ENCODE measurements at regions not wholly inside any gene's neighbourhood (a gene's known extent, or its start where the extent isn't known, plus 50 kb on each side); places are given as distances from the start of the nearest gene placed in this dataset.

DNA sequence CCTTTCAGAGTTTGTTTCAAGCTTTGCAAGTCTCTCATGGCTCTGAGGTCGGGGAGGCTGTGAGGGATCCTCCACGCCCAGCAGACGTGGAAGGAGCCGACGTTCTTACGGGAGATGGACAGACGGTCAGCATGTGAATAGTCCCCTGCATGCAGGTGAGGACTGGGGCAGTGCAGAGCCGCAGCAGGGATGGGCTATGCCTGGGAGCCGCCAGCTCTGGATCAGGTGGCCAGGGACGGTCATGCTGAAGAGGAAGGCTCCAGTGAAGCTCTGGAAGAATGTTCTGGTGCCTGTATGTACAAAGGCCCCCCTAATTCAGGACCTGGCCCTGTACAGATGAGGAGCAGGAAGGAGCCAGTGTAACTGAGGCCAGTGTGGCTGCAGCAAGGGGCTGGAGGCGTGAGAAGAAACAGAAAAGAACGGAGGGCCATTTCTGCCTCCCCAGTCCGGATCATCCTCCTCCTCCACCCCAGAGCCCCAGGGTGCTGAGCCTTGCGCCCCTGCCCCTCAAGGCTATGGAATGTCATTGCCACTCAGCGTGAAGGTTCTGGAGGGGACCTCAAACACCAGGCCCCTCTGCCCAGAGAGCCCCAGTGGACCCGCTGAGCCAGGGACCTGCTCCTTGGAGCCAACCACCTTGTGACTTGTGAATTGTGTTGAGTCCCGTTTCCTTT is 96.8 kb upstream of the DIO3 start:
- no peak for DNase-seq

DNA sequence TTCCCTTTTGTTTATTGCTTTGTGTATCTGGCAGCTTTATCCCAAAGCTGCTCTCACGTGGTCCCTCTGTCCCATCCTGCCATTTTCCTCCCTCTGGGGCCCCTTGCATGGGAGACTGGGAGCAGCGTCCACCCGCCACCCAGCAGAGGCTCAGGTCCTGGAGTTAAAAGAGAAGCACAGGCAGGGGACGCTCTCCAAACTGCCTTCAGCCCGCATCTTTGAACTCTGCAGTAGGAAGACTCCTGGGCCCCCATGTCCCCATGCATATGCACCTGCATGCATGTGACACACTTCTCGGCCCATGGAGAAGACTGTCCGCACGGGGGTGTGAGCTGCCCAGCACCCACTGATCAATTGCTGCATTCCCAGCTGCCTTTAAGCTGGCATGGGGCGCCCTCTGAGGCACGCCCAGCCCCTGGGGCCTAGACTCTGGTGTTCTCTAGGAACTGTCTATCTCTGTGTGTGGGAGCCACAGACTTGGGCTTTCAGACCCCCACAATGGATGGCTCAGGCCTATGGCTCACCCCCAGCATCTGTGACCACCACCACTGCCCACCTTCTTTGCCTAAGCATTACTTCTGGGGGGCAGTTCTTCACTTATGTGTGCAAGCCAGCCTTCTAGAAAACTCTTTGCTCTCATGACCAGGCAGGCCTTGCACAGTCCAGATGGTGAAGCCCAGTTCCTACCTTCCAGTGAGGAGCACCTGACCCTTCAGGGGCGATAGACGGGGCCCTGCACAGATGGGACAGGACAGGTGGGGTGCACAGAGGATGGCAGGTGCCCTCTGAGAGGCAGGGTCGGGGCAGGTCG is 96.1 kb upstream of the DIO3 start:
- DNase-seq, result no peak

DNA sequence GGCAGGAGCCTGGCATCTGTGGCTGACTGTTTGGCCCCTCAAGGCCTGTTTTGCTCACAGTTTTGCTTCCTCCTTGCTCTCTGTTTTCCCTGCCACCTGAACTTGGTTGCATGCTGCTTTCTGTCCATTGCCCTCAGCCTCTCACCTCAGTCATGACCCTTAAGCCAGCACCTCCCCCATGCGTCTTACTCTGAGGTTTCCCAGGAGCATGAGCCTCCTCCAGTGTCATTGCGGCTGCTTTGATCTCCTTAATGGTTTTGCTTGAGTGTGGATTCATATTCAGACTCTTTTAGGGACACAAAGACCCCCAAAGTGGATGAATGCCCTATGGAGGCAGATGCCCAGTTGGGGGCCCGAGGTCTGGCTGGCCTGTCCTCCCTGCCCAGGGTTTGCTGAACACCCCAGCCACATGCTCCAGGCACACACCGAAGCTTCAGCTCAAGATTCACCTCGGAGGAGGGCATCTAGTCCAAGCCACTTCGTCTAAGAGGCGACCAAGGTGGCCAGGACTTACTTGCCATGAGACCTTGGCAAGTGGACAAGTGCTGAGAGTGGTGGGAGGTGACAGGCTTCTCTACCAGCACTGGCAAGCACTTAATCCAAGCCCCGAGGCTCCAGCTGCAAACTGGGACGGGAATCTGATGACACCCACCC is 95.4 kb upstream of the DIO3 start:
- no peak for DNase-seq

DNA sequence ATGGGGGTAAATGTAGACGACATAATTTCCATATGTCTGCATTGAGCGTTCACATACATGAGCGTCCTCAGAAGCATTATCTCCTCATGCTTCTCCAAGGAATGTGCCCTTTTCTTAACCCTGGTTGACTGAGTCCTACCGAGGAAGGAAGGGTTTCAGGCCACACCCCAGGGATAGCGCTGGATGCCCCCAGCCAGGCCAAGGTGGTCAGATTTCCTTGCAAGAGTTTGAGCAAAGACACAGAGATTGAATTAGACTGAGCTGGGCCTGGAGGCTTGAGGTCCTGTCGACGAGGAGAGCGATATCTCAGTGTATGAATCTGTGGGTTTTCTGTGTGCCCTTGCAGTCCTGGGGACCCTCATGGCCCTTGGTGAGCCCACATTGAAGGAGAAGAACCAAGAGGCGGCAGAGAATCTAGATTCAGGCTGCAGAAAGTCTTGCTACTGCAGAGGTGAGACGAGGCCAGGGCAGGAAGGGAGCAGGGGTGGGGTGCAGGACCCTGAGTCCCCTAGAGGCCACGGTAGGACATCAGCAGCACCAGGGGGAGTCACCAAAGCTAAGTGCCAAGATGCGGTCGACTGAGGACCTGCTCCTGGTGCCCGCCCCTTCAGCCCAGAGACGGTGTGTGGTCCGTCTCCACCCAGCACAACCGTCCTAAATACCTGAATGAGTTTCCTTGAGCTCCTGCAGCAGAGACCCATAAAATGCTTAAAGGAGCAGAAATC is 94.7 kb upstream of the DIO3 start:
- DNase-seq, result no peak

DNA sequence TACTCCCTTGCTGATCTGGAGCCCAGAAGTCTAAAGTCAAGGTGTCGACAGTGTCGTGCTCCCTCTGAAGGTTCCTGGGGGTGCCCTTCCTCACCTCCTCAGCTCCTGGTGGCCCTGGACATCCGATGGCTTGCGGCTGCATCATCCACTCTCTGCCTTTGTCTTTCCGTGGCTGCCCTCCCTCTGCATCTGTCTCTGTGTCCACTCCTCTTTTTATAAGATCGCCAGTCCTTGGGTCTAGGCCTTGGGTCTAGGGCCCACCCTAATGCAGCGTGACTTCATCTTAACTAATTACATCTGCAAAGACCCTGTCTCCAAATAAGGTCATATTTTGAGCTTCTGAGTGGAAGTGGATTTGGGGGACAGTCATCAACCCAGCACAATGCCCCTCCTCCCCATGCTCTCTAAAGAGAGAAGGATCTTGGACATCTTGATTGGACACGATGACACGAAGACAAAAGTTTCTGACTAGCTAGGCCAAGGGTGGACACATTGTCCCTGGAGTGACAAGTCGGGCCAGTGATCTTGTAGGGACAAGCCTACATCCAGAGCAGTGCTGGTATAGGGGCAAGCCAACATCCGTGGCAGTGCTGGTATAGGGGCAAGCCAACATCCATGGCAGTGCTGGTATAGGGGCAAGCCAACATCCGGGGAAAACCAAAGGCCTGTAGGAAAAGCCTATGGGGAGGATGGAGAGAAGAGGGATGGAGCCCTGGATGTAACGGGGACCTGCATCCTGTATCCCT is 93.9 kb upstream of the DIO3 start:
- DNase-seq, result no peak

DNA sequence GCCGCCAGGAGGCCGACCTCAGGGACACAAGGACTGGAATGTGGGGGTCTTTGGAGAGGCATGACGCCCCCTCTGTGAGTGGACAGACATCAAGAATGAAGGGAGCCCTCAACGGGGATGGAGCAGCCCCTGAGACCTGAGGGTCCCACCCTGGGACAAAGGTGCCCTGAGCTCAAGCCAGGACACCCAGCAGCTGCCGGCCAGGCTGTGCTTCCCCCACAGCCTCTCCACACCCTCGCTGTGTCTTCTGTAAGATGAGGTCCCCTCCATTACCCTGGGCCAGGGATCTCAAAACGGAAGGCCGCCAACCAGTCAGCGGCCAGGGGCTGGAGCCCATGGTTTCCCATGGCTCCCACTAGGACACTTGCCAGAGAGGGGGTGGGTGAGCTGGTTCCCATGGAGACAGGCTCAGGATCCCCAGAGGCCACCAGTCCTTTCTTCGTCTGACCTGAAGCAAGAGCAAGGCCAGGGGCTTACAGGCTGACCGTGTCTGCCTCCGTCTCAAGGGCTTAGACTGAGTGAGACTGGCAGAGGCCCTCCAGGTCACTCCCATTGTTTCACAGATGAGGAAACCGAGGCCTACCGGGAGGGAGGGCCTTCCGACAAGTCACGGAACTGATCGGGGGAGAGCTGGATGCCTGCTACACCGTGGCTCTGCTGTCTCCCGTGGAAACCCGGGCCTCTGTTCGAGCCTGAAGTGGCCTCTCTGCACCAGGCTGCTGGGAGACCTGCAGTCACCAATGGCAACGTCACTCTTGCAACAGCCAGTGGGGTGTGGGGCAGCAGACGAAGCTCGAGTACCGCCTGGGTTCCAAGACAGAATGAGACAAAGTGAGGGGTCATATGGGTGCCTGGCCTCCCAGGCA is 91.7 kb upstream of the DIO3 start:
- no peak for DNase-seq

DNA sequence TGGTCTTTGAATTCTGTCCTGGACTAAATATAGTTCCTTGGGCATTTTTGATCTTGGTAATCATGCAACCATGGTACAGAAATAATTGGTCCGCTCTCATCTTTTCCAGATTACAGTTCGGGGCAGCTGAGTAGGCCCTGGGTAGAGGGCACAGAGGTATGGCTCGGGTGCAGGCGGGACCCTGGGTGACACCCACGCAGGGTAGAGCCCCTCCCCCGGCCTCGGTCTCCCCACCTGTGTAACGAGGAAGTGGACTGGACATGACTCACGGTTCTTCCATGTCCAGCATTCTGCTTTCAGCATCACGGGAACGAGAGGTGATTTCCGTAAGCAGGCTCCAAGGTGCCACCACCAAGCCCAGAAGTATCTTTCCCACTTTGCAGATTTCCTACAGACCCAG is 91.0 kb upstream of the DIO3 start:
- no peak for DNase-seq

DNA sequence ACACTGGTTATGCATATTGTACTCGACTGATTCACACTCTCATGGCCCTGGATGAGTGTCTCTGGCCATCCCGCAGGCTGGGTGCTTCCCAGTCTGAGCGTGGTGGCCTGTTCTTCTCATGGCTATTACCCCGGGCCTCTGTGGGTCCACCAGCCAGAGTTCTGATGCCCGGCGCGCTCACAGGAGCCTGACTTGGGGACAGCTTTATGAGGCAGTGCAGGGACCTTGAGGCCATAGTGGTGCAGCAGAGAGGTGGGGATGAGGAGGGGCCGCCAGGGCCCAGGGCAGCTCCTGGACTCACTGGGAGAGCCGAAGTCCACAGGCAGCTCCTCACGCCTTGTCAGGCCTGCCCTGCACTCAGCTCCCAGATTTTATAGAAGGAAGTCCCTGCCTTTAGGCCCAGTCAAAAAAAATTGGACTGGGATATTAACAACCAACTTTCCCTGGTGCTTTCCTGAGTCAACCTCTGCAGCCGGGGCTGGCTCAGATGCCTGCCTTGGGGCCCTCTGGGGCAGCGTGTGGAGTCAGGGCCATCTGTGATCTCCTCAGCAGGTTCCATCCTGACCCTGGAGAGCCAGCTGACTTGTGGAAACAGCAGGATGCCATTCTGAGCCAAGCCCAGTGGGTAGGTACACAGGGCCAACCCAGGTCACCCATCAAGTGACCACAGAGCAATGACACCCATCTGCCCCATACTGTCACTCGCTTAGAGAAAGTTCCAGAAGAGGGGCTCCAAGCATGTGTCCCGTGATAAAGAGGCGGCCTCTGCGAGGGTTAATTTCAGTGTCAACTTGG is 89.4 kb upstream of the DIO3 start:
- no peak for DNase-seq

DNA sequence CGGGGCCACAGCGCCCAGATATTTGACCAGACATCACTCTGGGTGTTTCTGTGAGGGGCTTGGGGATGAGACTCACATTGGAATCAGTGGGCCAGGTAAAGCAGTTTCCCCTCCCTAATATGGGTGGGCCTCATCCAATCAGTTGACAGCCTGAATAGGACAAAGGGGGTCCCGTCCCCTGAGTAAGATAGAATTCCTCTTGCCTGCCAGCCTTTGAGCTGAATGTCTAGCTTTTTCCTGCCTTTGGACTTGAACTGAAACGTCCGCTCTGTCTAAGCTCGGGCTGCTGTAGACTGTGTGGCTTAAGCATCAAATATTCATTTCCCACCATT is 88.8 kb upstream of the DIO3 start:
- DNase-seq, result no peak

DNA sequence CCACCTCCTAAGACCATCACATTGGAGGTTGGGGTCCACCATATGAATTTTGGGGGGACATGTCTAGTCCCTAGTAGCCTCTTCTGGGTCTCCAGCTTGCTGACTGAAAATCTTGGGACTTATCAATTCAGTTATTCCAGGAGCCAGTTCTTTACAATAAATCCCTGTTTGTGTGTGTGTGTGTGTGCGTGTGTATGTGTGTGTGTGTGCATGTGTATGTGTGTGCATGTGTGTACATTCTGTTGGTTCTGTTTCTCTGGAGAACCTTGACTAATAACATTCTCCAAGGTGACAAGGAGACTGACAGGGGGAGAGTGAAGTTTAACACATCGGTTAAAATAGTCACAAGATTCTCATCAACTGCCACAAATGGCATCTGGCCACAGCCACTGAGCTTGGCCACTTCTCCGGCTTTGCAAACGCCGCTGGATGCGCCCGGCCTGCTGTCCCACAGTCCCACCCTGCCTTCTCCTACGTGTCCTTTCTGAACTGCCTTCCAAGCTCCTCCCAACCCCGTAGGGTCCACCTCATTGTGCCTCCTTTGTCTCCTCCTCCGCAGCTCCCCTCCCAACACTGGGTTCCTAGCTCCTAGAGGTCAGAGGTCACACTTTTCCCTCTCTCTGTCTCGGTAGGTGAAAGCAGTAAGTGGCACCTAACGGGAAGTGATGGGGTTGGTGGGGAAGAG is 88.1 kb upstream of the DIO3 start:
- no peak for DNase-seq

DNA sequence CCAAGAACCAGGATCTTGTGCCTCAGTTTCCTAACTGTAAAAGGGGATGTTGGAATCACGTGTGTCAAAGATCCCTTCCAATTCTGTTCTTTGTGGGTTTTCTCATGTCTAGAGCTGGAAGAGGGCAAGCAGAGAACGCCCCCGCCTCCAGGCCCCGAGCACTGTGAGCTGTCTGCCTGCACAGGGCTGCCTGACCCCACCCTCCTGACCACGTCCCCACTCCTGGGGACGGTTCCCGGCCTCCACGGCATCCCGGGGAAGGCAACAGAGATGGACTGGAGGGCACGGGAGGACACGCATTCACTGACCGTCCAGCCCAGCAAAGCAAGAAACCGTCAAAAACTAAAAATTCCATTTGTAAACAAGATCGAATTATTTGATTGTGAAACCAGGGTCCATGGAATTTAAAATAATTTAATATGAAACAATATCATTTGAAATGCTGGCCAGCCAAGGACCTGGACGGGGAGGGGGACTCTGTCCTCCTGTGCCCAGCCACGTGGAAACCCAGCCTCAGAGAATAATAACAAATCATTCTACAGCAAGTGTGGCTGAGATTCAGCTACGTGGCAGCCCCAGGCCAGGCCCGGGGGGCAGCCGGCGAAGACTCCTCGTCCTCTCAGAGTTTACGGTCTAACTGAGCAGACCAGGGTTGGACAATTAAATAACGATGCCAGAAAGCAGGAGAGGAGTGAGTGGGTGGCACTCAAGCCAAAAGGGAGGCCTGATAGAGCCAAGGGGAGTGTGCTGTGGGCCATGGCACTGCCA is 87.3 kb upstream of the DIO3 start:
- no peak for DNase-seq

DNA sequence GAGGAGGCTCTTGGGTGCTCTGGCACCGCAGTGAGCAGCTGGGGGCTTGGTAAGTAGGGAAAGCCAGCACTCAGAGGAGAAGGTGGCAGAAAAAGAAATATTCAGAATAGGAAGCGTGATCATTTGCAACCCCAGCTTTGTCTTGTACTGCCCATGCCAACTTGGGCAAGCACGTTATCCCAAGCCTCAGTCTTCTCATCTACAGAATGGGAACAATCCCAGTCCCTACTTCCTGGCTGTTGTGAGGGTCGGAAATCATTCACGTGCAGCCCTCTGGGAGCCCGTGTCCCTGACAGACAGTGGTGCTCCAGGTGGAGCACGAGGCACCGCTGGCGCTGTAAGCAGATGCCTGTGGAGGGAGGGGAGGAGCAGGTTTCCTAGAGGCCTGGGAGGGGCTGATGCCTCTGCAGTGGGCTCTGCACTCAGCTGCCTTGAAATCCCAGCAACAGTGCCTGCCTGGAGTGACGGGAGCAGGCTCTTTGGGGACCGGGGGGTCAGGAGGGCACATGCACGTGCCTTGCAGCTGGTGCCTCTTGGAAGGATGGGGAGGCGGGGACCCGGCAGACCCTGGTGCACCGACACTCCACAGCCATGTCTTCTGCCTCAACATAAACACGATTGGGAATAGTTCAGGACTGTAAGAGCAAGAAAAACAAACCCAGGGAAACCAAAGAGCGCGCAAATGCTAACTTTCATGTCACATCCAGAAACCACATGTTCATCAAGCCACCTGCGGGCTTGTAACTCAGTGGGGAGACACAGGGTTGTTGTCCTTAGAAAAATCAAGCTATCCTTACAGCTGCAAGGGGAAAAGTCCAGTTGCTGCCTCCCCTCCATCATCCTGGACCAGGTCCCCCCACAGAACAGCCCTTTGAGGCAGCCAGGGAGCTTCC is 86.5 kb upstream of the DIO3 start:
- DNase-seq, result no peak

DNA sequence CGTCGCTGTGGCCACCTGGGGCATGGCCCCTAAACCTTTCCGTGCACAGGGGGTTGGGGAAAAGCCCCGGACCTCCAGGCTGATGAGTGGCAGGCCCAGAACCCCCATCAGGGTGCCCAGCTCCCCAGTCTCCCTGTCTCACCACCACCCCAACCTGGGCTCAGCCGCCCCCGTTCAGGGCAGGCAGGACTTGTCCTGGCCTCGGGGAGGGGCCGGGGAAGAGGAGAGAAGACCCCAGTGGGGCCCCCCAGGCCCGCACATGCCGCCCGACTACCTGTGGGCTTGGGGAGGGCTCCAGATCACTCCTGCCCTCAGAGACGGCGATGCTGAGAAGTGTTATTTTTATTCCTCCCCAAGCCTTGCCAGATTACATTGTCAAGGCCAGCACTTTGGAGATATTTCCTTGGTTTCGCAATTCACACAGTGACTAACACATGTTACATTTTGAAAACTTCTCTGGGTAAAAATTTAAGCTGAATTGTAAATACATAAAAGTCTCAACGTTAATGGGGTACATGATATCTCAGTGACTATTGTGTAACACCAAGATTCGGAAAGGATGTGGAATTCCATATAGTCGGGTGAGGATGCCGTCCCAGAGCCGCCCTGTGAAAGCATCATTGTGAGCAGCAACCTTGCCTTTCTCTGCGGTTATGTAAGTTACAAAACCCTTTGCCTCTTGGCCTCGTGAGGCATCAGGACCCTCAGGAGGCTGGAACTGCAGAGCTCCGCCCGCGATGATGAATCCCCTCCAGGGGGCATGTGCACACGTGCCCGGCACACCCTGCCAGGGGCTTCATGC is 85.6 kb upstream of the DIO3 start:
- DNase-seq, result no peak

DNA sequence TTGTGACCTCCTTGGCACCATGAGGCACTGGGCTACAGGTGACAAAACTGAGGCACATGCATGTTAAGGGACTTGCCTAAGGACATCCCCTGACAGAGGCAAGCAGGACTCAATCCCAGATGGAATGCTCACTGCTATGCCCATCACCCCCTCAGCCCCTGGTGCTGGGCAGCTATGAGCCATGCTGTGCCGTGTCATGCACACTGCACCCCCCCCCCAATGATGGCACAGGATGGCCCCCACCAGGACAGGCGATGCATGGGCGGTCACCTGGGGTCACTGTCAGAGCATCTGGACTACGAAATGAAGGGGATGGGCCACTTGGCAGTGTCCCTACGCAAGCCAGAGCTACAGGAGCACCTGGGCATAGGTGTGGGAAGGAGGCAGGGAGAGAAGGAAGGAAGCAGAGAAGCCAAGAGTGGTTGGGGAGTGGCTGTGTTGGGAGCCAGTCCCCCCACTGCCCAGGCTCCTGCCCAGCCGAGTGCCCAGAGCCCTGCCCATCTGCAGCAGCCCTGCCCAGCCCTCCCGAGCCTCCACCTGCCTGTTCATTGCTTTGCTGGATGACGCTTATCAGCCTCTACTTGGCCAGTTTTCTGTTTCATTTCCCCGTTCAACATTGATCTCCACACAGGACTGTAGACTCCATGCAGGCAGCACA is 84.9 kb upstream of the DIO3 start:
- DNase-seq, result no peak

DNA sequence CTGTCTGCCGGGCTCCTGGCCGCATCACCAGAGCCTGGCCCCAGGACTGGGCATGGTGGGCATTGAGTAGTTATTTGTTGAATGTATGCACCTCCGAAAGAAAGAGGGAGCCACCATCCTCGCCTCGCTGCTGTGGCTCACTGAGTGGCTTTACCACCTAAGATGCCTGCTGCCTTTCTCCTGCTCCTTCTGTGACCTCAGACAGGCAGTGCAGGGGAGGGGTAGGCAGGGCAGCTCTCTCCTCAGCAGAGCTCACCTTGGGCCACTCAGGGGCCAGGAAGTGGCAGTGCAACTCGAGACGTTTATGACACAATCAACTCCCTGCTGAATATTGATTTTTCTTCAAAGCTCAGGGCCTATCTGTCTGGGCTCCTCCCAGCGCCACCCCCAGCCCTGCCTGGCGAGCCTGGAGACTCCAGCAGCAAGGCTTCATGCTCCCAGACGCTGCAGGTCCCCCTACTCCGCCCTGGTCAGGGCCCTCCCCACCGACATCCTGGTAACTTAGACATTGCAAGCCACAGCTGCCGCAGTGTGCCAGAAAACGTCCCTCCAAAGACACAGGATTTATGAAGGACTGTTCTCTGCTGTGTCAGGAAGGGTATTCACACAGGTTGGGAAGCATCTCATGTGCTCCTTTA is 84.3 kb upstream of the DIO3 start:
- DNase-seq, result no peak

DNA sequence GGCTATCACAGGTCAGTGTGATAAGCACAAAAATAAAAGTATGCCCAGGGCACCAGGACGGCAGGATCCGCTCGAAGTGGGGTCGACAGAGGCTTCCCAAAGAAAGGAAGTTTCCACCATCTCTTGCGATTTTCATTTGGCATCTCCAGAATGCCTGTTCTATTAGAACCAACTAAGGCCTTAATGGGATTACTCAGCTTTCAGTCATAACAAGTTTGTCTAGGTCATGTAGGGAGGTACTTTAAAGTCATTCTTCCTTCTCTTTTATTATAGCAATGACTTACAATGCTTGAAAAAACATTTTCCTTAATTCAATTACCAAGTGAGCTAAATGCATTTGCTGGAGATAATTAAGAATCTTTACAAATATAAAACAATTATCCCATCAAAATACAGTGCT is 83.6 kb upstream of the DIO3 start:
- no peak for DNase-seq

DNA sequence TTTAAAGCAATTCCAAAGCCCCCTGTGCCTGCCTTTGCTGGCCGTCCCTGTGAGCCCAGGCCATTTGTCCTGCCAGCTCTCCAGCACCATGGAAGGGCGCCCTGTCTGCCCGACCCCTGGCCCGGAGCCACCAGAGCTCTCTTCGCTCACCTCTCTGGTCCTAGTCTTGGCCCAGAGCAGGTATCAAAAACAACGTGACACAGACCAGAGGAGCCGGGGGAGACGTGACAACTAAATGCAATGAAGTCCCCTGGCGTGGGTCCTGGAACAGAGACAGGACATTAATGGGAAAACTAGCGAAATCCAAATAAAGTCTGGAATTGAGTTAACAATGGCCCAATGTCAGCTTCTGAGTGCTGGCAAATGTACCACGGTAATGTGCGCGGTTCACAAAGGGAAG is 83.2 kb upstream of the DIO3 start:
- no peak for DNase-seq

Data from CD4-positive, alpha-beta T cell treated with Interleukin-17A for 1 hour (primary cell).